Breast epithelium (tissue), 4 donors: ENCODE measurements at regions not wholly inside any gene's neighbourhood (a gene's known extent, or its start where the extent isn't known, plus 50 kb on each side); places are given as distances from the start of the nearest gene placed in this dataset.
"Not testable (repeated sequence)": the region's sequence is repeated elsewhere in the genome, so short reads cannot be mapped to it uniquely, and the experiment has no call there.

ENCODE experiments used
- DNase-seq, 2 donors: peaks; one replicate each; pipeline ENCODE4 v3.0.0-alpha.2; 2019; ENCODE audit warnings: low spot score in 2 of 2
- H3K27ac ChIP-seq, 2 donors: fragments of 200-600 bp; sonication (generic) in 1 of 2; one replicate each; pipeline ENCODE4 v1.5.1; 2016 to 2019; ENCODE audit warnings: mild to moderate bottlenecking in 1 of 2
- H3K27me3 ChIP-seq, 2 donors: fragments of 200-600 bp; sonication (generic) in 1 of 2; one replicate each; pipeline versions ENCODE4 v1.5.1 to v1.6.0; 2017 to 2019; ENCODE audit warnings: control low read depth in 1 of 2, mild to moderate bottlenecking in 1 of 2
- H3K36me3 ChIP-seq: fragments of 200-600 bp; one replicate; pipeline ENCODE4 v1.5.1; 2019
- H3K4me1 ChIP-seq, 2 donors: fragments of 200-600 bp; sonication (generic); one replicate each; pipeline ENCODE4 v1.5.1; 2016 to 2019; ENCODE audit warnings: control low read depth in 1 of 2
- H3K4me3 ChIP-seq, 3 donors: fragments of 200-600 bp; sonication (generic); 1 replicate in 2 of 3; 2 replicates in 1 of 3; pipeline ENCODE4 v1.5.1; 2016 to 2019; ENCODE audit warnings: mild to moderate bottlenecking in 3 of 3, moderate library complexity in 2 of 3
- H3K9me3 ChIP-seq, 2 donors: fragments of 200-600 bp; sonication (generic) in 1 of 2; one replicate each; pipeline ENCODE4 v1.5.1; 2016 to 2019; ENCODE audit warnings: control low read depth in 1 of 2
- POLR2A ChIP-seq: fragments of 450-650 bp; IDR thresholded peaks from one replicate; pipeline ENCODE4 v1.6.1; 2016; ENCODE audit warnings: antibody characterized with exemption, mild to moderate bottlenecking, moderate library complexity
- POLR2AphosphoS5 ChIP-seq, 3 donors: sonication (generic); formaldehyde crosslinking; IDR thresholded peaks; one replicate each; pipeline ENCODE4 v1.6.1; 2017; ENCODE audit warnings: antibody characterized with exemption in 3 of 3
- intact Hi-C: fragments of 100-400 bp; cut with DNase I; formaldehyde crosslinking; loops from one replicate; pipeline ENCODE4 v1.15.1; 2023; ENCODE audit warnings: low total_unique reads
- TF ChIP-seq, protein P1 (sequence below), 3 donors: fragments of 450-650 bp; IDR thresholded peaks; one replicate each; pipeline ENCODE4 v1.5.1; 2016 to 2017; ENCODE audit warnings: antibody characterized with exemption in 3 of 3, mild to moderate bottlenecking in 3 of 3, moderate library complexity in 3 of 3

DNA sequence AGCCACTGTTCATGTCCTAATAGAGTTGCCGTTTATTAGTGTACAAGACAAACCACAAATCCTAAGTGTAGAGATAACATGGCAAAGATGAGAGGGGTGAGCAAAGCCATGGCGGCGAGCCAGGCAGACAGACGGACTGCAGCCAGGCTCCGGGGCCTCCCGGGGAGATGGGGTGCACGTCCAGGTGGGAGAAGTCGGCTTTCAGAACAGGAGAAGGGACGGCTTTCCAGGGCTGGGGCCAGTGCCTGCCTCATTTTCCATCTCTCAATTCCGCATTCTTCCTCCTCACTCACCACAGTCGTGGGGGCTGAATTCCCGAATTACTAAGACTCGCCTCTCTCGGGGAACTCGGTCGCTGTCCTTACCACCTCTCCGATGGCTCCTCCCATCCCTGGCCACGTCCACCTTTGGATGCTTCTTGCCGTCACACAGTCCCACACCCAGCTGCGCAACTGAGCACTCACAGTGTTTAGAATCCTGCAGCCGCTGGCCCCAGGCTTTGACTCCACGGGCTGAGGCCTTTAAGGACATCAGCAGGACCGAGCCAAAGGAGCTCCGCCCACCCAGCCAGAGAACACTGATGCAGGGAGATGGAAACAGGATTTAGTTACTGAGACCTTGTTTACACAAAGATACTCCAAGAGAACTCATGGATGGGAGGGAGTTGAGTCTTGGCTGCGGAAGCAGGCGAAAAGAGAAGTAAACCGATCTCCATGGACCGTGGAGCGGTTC, 59.7 kb downstream of the RNF112 start:
- no peaks in the 10 kb centered on the region for H3K36me3 ChIP-seq
- peak overlapping the region; percentile 18 to 41 (median 26) for H3K4me3 ChIP-seq
- DNase-seq = peak in 1 of 2 donors; percentile 49
- H3K27ac ChIP-seq = peak overlapping the region in 1 of 2 donors; percentile 84
- intact Hi-C loops = no loop called here
- H3K9me3 ChIP-seq = no peaks in the 10 kb centered on the region
- no peaks in the 10 kb centered on the region for H3K27me3 ChIP-seq
- H3K4me1 ChIP-seq = no peaks in the 10 kb centered on the region
- TF ChIP-seq POLR2A = no peak
- TF ChIP-seq, protein P1, sequence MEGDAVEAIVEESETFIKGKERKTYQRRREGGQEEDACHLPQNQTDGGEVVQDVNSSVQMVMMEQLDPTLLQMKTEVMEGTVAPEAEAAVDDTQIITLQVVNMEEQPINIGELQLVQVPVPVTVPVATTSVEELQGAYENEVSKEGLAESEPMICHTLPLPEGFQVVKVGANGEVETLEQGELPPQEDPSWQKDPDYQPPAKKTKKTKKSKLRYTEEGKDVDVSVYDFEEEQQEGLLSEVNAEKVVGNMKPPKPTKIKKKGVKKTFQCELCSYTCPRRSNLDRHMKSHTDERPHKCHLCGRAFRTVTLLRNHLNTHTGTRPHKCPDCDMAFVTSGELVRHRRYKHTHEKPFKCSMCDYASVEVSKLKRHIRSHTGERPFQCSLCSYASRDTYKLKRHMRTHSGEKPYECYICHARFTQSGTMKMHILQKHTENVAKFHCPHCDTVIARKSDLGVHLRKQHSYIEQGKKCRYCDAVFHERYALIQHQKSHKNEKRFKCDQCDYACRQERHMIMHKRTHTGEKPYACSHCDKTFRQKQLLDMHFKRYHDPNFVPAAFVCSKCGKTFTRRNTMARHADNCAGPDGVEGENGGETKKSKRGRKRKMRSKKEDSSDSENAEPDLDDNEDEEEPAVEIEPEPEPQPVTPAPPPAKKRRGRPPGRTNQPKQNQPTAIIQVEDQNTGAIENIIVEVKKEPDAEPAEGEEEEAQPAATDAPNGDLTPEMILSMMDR (IDR thresholded peaks at IDR 0.05) = no peak
- TF ChIP-seq POLR2AphosphoS5 (IDR thresholded peaks at IDR 0.05) = no peak

DNA sequence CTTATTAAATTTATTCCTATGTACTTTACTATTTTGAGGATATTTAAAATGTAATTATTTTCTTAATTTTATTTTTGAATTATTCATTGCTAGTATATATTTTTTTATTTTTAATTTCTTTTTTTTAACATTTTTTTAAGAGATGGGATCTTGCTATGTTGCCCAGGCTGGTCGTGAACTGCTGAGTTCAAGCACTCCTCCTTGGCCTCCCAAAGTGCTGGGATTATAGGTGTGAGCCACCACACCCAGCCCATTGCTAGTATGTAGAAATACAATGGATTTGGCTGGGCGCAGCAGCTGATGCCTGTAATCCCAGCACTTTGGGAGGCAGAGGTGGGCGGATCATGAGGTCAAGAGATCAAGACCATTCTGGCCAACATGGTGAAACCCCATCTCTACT, 59.2 kb upstream of the SLC47A1 start:
- intact Hi-C loops, H3K4me1 ChIP-seq, H3K36me3 ChIP-seq, H3K4me3 ChIP-seq, H3K9me3 ChIP-seq, H3K27ac ChIP-seq, H3K27me3 ChIP-seq: not testable (repeated sequence)
- peak in 1 of 2 donors; percentile 7 for DNase-seq

DNA sequence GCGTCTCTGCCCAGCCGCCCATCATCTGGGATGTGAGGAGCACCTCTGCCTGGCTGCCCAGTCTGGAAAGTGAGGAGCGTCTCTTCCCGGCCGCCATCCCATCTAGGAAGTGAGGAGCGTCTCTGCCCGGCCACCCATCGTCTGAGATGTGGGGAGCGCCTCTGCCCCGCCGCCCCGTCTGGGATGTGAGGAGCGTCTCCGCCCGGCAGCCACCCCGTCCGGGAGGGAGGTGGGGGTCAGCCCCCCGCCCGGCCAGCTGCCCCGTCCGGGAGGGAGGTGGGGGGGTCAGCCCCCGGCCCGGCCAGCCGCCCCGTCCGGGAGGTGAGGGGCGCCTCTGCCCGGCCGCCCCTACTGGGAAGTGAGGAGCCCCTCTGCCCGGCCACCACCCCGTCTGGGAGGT, 57.9 kb upstream of the SLC47A1 start:
- H3K4me3 ChIP-seq, H3K27ac ChIP-seq, intact Hi-C loops, H3K9me3 ChIP-seq, H3K27me3 ChIP-seq, H3K4me1 ChIP-seq, DNase-seq, H3K36me3 ChIP-seq: not testable (repeated sequence)

DNA sequence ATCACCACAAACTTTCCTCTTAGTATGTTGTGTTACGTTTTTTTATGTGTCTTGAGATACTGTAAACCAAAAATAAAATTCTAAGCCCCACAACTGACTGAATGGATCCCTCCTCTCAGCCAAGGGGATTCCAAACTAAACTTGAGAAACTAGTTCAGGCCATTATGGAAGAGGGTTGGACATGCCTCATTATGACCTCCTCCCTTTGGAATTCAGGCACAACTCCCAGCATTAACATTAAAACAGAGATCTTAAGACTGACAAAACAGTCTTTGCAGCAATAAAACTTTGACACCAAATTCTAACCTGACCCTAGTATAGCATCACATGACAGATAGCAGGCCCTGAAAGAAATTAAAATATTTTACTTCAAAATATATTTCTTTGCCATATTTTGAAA, 51.1 kb upstream of the SLC47A1 start:
- TF ChIP-seq POLR2AphosphoS5 (IDR thresholded peaks at IDR 0.05) (no peak), POLR2A (no peak)
- TF ChIP-seq, protein P1 (IDR thresholded peaks at IDR 0.05) = no peak
- Histone ChIP-seq H3K4me1 (peaks cover 0 to 13% of the 10 kb centered on the region in 2 donors), H3K9me3 (no peaks in the 10 kb centered on the region), H3K27me3 (no peaks in the 10 kb centered on the region), H3K4me3 (no peak overlapping the region), H3K36me3 (no peaks in the 10 kb centered on the region), H3K27ac (peak overlapping the region in 1 of 2 donors; percentile 69)
- intact Hi-C loops = no loop called here
- DNase-seq = no peak
